HG03521 (cell line): ENCODE measurements at regions not wholly inside any gene's neighbourhood (a gene's known extent, or its start where the extent isn't known, plus 50 kb on each side); places are given as distances from the start of the nearest gene placed in this dataset.
"Not testable (repeated sequence)": the region's sequence is repeated elsewhere in the genome, so short reads cannot be mapped to it uniquely, and the experiment has no call there.

Experiments
- ATAC-seq: cut with Tn5 transposase; IDR thresholded peaks from one replicate; pipeline ENCODE4 v1.9.1; 2021; ENCODE audit warnings: mild to moderate bottlenecking, moderate library complexity; ENCODE audit not compliant: unreplicated experiment

- ATAC-seq, result no peak
Observed at GRCh38 chr9:81037889-81038288, 651.5 kb downstream of the TLE1 start.

GRCh38 chr9:81035601-81036000 is 653.7 kb downstream of the TLE1 start:
- ATAC-seq, result no peak

- no peak for ATAC-seq
Observed at GRCh38 chr9:81035171-81035570, 654.2 kb downstream of the TLE1 start.

GRCh38 chr9:81032831-81033230 is 656.5 kb downstream of the TLE1 start:
- no peak for ATAC-seq

- no peak for ATAC-seq
Observed at GRCh38 chr9:81032030-81032572, 657.2 kb downstream of the TLE1 start.

GRCh38 chr9:81031422-81032029 is 657.8 kb downstream of the TLE1 start:
- ATAC-seq, result no peak

- no peak for ATAC-seq
Observed at GRCh38 chr9:81030027-81030426, 659.3 kb downstream of the TLE1 start.

- ATAC-seq, result no peak
Observed at GRCh38 chr9:81028504-81028903, 660.8 kb downstream of the TLE1 start.

- ATAC-seq, result no peak
Observed at GRCh38 chr9:81022177-81022576, 667.2 kb downstream of the TLE1 start.

GRCh38 chr9:81014945-81015344 is 674.4 kb downstream of the TLE1 start:
- not testable (repeated sequence) for ATAC-seq

- ATAC-seq, result not testable (repeated sequence)
Observed at GRCh38 chr9:81013191-81013590, 676.2 kb downstream of the TLE1 start.

- no peak for ATAC-seq
Observed at GRCh38 chr9:81002906-81003305, 686.4 kb downstream of the TLE1 start.

- ATAC-seq, result no peak
Observed at GRCh38 chr9:81002242-81002641, 687.1 kb downstream of the TLE1 start.

GRCh38 chr9:80995759-80996158 is 693.6 kb downstream of the TLE1 start:
- ATAC-seq, result no peak

GRCh38 chr9:80994892-80995291 is 694.5 kb downstream of the TLE1 start:
- no peak for ATAC-seq

GRCh38 chr9:80985595-80985994 is 703.8 kb downstream of the TLE1 start:
- ATAC-seq, result not testable (repeated sequence)

GRCh38 chr9:80976403-80976802 is 712.9 kb downstream of the TLE1 start:
- ATAC-seq, result no peak

- ATAC-seq, result not testable (repeated sequence)
Observed at GRCh38 chr9:80970377-80970776, 719.0 kb downstream of the TLE1 start.

- ATAC-seq, result no peak
Observed at GRCh38 chr9:80968611-80969010, 720.7 kb downstream of the TLE1 start.

GRCh38 chr9:80964914-80965313 is 724.4 kb downstream of the TLE1 start:
- ATAC-seq, result no peak

GRCh38 chr9:80964374-80964773 is 725.0 kb downstream of the TLE1 start:
- no peak for ATAC-seq

- no peak for ATAC-seq
Observed at GRCh38 chr9:80957801-80958200, 731.5 kb downstream of the TLE1 start.

GRCh38 chr9:80954521-80954920 is 734.8 kb downstream of the TLE1 start:
- no peak for ATAC-seq
